ENCODE measurements at regions not wholly inside any gene's neighbourhood (a gene's known extent, or its start where the extent isn't known, plus 50 kb on each side); places are given as distances from the start of the nearest gene placed in this dataset.

GRCh38 chr12:25757037-25757665 is 201.3 kb upstream of the RASSF8 start:
- DNase-seq = no peak

- DNase-seq = no peak
These were observed 198.7 kb upstream of the RASSF8 start for GRCh38 chr12:25759752-25760151.

- DNase-seq = no peak
These were observed 197.1 kb upstream of the RASSF8 start for GRCh38 chr12:25761356-25761755.

GRCh38 chr12:25764409-25764808 is 194.1 kb upstream of the RASSF8 start:
- no peak for DNase-seq

GRCh38 chr12:25764892-25765291 is 193.6 kb upstream of the RASSF8 start:
- DNase-seq = no peak

GRCh38 chr12:25767606-25768005 is 190.9 kb upstream of the RASSF8 start:
- DNase-seq = no peak

GRCh38 chr12:25768151-25768550 is 190.3 kb upstream of the RASSF8 start:
- DNase-seq = no peak

GRCh38 chr12:25769082-25769945 is 189.2 kb upstream of the RASSF8 start:
- DNase-seq = no peak

GRCh38 chr12:25771041-25771440 is 187.4 kb upstream of the RASSF8 start:
- no peak for DNase-seq

- DNase-seq = no peak
These were observed 187.0 kb upstream of the RASSF8 start for GRCh38 chr12:25771476-25771875.

GRCh38 chr12:25775968-25776367 is 182.5 kb upstream of the RASSF8 start:
- DNase-seq = no peak

GRCh38 chr12:25780771-25781170 is 177.7 kb upstream of the RASSF8 start:
- no peak for DNase-seq

- peak; percentile 61 for DNase-seq
These were observed 177.2 kb upstream of the RASSF8 start for GRCh38 chr12:25781232-25781631.

GRCh38 chr12:25783566-25783965 is 174.9 kb upstream of the RASSF8 start:
- no peak for DNase-seq

GRCh38 chr12:25784669-25785068 is 173.8 kb upstream of the RASSF8 start:
- no peak for DNase-seq

- no peak for DNase-seq
These were observed 173.3 kb upstream of the RASSF8 start for GRCh38 chr12:25785134-25785533.

GRCh38 chr12:25787701-25788100 is 170.8 kb upstream of the RASSF8 start:
- DNase-seq = no peak

GRCh38 chr12:25788707-25789442 is 169.6 kb upstream of the RASSF8 start:
- DNase-seq = no peak

- no peak for DNase-seq
These were observed 168.9 kb upstream of the RASSF8 start for GRCh38 chr12:25789541-25789944.

GRCh38 chr12:25792031-25792430 is 166.5 kb upstream of the RASSF8 start:
- no peak for DNase-seq

GRCh38 chr12:25793196-25793595 is 165.3 kb upstream of the RASSF8 start:
- no peak for DNase-seq

GRCh38 chr12:25794571-25794970 is 163.9 kb upstream of the RASSF8 start:
- no peak for DNase-seq

- DNase-seq = no peak
These were observed 161.9 kb upstream of the RASSF8 start for GRCh38 chr12:25796523-25797000.

GRCh38 chr12:25797386-25797785 is 161.1 kb upstream of the RASSF8 start:
- DNase-seq = no peak
